Osteocyte (in vitro differentiated cells): ENCODE measurements at regions not wholly inside any gene's neighbourhood (a gene's known extent, or its start where the extent isn't known, plus 50 kb on each side); places are given as distances from the start of the nearest gene placed in this dataset.

Experiments
- DNase-seq: peaks from one replicate; pipeline ENCODE4 v3.0.0; 2021; ENCODE audit warnings: mixed read lengths; ENCODE audit not compliant: unreplicated experiment; ENCODE audit errors: extremely low spot score
- H3K27ac Mint-ChIP-seq: one replicate; pipeline ENCODE4 v1.8.0; 2021; ENCODE audit warnings: mild to moderate bottlenecking, mixed read lengths; ENCODE audit not compliant: unreplicated experiment
- H3K27me3 Mint-ChIP-seq: one replicate; pipeline ENCODE4 v1.8.0; 2021; ENCODE audit warnings: mixed read lengths; ENCODE audit not compliant: unreplicated experiment
- H3K36me3 Mint-ChIP-seq: one replicate; pipeline ENCODE4 v1.8.0; 2021; ENCODE audit warnings: mixed read lengths; ENCODE audit not compliant: unreplicated experiment
- H3K4me1 Mint-ChIP-seq: one replicate; pipeline ENCODE4 v1.8.0; 2021; ENCODE audit warnings: mixed read lengths; ENCODE audit not compliant: unreplicated experiment
- H3K4me3 Mint-ChIP-seq: one replicate; pipeline ENCODE4 v1.8.0; 2021; ENCODE audit warnings: mild to moderate bottlenecking, moderate library complexity, mixed read lengths; ENCODE audit not compliant: unreplicated experiment
- H3K9me3 Mint-ChIP-seq: one replicate; pipeline ENCODE4 v1.8.0; 2021; ENCODE audit warnings: mixed read lengths; ENCODE audit not compliant: unreplicated experiment
- TF ChIP-seq, protein P1 (sequence below): fragments of 200-600 bp; sonication (generic); IDR thresholded peaks from 2 replicates; pipeline ENCODE4 v1.5.0; 2021; ENCODE audit warnings: antibody characterized with exemption, mild to moderate bottlenecking, moderate library complexity

DNA sequence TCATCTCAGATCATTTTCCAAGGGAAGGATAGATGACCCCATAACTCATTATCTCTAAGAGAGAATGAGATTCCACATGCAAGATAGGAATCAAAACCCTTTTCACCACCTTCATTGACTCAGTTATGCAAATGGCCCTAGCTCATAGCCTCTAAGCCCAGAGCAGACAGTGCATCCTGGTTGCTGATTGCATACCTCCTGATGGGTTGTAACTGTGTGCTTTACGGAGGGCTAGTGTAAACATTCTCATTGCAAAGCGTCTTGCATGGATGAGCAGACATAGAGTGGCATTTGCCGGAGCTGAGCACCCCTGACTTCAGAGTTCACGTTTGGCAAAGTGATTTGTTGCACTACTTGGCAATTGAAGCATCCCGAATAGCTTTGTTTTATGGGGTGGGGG lies 151.0 kb downstream of the VCX3A start:
- Mint-ChIP-seq H3K27ac (no peak overlapping the region), H3K27me3 (no peaks in the 10 kb centered on the region), H3K4me1 (no peaks in the 10 kb centered on the region), H3K4me3 (no peak overlapping the region), H3K36me3 (no peaks in the 10 kb centered on the region), H3K9me3 (peaks cover 45% of the 10 kb centered on the region)
- no peak for DNase-seq
- TF ChIP-seq, protein P1, sequence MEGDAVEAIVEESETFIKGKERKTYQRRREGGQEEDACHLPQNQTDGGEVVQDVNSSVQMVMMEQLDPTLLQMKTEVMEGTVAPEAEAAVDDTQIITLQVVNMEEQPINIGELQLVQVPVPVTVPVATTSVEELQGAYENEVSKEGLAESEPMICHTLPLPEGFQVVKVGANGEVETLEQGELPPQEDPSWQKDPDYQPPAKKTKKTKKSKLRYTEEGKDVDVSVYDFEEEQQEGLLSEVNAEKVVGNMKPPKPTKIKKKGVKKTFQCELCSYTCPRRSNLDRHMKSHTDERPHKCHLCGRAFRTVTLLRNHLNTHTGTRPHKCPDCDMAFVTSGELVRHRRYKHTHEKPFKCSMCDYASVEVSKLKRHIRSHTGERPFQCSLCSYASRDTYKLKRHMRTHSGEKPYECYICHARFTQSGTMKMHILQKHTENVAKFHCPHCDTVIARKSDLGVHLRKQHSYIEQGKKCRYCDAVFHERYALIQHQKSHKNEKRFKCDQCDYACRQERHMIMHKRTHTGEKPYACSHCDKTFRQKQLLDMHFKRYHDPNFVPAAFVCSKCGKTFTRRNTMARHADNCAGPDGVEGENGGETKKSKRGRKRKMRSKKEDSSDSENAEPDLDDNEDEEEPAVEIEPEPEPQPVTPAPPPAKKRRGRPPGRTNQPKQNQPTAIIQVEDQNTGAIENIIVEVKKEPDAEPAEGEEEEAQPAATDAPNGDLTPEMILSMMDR = no peak

DNA sequence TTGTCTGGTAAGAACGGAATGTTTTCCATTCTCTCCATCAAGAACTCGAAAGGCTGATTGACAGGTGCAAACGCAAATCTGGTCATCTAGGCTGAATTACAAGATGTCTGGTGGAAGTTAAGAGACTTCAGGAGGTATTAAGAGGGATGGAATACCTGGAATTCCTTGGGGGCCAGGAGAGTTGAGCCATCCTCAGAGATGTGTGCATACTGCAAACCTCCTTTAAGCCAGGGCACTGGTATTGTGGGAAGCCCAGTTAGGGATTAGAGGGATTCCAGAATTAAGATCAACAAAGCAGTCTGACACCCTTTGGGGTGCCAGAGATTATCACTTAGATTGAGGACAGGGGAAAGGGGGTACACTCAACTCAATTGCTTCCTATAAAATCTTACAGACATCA lies 151.4 kb downstream of the VCX3A start:
- H3K9me3 Mint-ChIP-seq = peaks cover 43% of the 10 kb centered on the region
- no peak for DNase-seq
- H3K4me1 Mint-ChIP-seq = no peaks in the 10 kb centered on the region
- H3K27me3 Mint-ChIP-seq = no peaks in the 10 kb centered on the region
- TF ChIP-seq, protein P1 = no peak
- no peak overlapping the region for H3K27ac Mint-ChIP-seq
- H3K36me3 Mint-ChIP-seq = no peaks in the 10 kb centered on the region
- no peak overlapping the region for H3K4me3 Mint-ChIP-seq

DNA sequence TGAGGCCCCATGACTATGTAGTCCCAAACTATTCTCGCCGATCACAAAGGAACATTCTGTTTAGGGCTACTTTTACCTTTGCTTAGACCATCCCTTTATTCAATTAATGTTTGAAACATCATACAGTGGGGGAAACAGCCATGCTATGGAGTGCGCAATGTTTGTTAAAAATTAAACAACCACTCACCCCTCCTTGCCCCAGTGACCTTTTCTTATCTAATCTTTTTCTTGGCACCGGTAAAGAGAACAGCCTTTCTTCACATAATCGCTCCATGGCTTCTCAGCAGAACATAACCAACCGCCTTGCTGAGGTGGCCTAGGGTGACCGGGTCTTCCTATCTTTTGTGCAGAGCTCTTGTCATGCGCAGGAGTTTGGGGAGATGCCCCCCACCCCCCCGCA lies 152.6 kb downstream of the VCX3A start:
- no peaks in the 10 kb centered on the region for H3K36me3 Mint-ChIP-seq
- no peaks in the 10 kb centered on the region for H3K4me1 Mint-ChIP-seq
- H3K27me3 Mint-ChIP-seq = no peaks in the 10 kb centered on the region
- H3K4me3 Mint-ChIP-seq = no peak overlapping the region
- no peak for DNase-seq
- no peak overlapping the region for H3K27ac Mint-ChIP-seq
- TF ChIP-seq, protein P1 = no peak
- peaks cover 36% of the 10 kb centered on the region for H3K9me3 Mint-ChIP-seq

DNA sequence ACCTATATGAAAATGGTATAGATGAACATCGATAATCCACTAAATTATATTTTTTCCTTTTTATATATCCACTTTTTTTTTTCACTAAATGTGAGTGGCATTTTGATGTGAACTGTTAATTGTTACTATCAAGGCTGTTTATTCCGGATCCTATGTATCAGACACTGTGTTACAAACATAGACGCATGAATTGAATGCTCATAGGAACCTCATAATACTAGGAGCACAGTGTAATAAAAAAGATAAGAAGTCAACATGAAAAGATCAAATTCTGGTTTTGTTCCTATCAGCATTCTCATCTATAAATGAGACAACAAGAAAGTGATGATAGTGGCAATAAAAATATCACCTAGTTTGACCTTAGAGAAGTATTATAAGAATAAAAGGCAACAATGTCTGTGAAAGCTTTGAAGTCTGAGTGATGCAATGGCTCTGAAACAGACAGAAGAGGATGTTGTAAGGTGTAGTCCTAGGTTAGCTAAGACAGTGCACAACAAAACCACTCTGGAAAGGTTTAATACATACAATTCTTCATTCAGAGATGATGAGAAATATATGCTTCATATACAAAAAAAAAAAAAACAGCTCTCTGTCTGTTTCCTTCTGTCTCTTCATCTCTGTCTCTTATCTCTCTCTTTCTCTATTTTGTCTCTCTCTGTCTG lies 148.6 kb upstream of the NLGN4X start:
- DNase-seq = no peak
- H3K4me1 Mint-ChIP-seq = no peaks in the 10 kb centered on the region
- H3K36me3 Mint-ChIP-seq = no peaks in the 10 kb centered on the region
- H3K9me3 Mint-ChIP-seq = peaks cover 18% of the 10 kb centered on the region
- H3K4me3 Mint-ChIP-seq = no peak overlapping the region
- no peak overlapping the region for H3K27ac Mint-ChIP-seq
- TF ChIP-seq, protein P1 = no peak
- H3K27me3 Mint-ChIP-seq = no peaks in the 10 kb centered on the region

DNA sequence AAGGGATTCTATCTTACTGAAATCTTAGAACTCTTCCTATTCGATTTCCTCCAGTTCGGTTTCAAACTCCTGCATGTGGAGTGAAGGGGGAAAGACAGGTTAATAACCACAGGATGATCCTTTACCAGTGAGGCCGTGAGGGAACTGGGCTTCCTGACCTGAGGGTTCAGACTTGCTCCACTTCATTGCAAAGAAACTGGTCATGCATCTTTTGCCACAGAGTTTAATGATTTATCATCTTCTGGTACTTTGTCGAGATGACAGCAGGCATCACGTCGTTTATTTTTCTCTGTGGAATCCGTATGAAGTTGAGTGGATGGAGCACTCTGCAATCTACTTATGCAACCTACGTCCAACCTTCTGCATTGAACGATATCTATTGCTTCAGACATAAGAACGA lies 145.9 kb upstream of the NLGN4X start:
- Mint-ChIP-seq H3K4me3 (no peak overlapping the region), H3K9me3 (peaks cover 8% of the 10 kb centered on the region), H3K4me1 (no peaks in the 10 kb centered on the region), H3K27me3 (no peaks in the 10 kb centered on the region), H3K27ac (no peak overlapping the region), H3K36me3 (no peaks in the 10 kb centered on the region)
- no peak for DNase-seq
- TF ChIP-seq, protein P1 = no peak
